ENCODE measurements at regions not wholly inside any gene's neighbourhood (a gene's known extent, or its start where the extent isn't known, plus 50 kb on each side); places are given as distances from the start of the nearest gene placed in this dataset.

DNA sequence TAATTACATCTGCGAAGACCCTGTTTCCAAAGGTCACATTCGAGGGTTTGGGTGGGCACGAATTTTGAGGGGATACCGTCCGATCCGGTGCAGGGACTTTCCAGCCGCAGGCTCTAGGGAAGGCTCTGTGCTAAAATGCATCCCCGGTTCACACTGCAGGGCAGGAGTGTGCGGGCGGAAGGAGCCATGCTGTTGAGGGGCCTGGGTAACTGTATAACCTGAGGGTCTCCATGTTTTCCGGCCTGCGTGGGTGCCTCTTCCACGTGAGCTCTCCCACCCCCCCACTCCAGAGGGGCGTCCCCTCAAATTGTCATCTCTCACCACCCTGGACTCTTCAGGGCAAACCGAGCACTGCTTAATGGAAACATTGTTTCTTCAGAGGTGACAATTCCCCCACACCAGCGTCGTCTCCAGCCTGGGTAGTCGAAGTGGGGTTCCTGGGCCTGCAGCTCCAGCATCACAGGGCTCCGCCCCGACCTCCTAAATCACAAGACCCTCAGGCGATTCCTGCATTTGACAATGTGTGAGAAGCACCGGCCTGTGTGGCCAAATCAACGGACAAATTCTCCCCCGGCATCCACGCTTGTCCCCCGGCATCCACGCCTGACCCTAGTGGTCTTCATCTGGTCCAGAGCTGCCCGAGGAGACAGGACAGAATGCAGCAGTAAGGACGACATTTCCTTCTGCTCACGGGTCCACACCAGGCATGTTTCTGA, 51.2 kb downstream of the FOXL3 start:
- no peak for DNase-seq (ENCODE audit: low read depth in 2 of 2)

DNA sequence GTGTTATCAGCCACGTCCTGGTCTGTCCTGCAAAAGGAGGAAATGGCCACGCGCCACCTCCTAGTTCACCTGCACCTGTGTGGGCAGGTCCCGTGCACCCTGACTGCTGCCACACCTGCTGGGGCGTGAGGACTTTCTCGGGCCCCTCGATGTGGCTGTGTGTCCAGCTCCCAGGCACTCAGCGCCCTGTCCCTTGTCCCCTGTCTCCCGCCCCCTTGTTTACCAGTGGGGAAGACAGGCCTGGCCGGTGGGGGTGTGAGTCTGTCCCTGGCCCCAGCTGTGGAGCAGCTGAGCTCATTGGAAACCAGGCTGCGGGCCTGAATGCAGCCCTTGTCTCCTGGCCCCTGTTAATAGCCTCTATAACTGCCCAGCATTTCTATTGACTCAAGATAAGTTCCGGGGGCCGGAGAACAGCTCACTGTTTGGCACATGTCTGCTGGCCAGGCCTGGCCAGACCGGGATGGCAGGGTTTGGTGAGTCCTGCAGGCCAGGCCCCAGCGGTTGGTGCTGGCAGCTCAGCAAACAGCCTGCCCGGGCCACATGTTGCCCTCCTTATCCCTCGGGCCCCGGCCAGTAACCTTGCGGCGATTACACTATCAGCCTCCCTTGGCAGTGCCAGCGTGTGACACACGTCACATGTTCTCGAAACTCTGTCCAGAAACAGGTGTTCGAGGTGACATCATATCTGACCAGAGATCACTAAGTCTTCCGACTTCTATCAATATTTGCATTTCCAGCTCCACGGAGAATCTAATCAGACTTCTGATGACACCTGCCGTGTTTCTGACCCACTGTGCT, 52.1 kb downstream of the FOXL3 start:
- DNase-seq (ENCODE audit: low read depth in 2 of 2) = no peak

DNA sequence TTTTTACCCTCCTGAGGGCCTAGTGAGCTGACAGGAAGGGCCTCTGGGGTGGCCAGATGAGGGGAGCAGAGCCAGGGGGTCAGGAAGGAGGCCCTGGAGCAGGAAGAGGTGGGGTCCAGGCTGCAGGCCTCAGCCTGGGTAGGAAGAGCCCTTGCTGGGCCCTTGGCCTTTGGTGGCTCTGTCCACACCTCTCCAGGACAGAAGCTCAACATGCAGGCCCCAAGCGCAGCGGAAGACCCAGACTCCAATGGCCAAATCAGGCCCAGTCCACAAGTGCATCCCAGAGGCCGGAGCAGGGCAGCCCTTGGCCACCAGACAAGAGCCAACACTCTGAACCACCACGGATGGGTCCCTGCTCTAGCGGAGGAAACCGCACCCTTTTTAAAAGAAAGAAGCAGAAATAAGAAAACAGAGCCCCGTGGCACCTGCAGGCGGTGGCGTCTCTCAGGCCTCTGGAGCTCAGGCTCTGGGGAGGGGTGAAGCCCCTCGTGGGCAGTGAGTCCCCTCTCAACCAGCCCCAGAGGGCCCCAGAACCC, 52.8 kb downstream of the FOXL3 start:
- DNase-seq (ENCODE audit: low read depth in 2 of 2) = no peak

DNA sequence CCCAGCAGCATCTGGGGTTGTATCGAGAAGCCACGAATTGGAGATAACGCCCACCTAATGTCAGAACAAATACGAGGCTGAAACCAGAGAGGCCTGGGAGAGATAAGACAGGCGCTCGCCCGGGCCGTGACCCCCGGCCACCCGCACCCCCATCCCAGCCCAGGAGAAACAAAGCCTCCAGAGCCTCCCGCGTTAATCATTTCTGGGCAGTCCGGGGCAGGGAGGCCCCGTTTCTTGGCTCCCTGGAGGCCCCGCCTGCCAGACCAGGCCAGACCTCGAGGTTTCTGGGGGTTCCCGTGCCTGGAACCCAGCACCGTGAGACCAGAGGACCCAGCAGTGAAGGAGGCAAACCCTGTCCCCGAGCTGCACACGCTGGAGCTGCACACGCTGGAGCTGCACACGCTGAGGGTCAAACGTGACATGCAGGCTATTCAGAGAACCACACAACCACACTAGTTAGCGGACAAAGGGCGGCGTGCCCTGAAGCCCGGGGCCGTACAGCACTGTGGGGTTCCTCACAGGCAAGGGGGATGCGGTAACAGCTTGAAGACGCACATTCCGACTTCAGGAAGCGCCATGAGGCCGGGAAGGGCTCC, 53.4 kb downstream of the FOXL3 start:
- DNase-seq (ENCODE audit: low read depth in 2 of 2) = no peak

DNA sequence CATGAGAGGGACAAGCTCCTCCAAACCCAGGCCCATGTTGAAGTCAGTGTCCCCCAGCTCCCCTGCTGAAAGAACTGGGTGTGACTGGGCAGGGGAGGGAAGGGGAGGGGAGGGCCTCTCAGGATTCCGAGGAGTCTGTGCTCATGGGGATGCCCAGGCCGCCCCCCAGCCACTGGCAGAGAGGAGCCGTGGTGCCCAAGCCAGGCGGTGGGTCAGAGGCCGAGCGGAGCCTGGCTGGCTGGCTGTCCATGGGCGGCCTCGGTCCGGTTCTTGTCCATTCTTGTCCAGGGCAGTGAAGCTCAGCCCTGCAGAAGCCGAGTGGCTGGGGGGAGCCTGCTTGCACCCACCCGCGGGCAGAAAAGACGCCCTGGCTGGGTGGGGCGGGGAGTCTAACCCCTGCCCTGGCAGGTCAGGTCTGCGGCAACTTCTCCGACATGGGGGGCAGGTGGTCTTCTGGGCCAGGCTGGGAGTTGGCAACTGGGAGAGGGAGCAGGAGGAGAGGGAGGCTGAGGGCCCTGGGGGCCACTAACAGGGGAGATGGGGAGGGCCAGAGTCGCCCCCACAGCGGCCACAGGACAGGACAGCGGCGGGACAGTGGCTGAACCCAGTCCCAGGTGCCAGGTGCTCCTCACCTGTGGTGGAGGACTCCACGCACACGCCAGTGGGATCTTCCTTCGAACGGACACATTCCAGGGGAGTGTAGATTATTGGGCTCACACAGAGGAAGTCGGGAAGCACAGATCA, 54.1 kb downstream of the FOXL3 start:
- DNase-seq (ENCODE audit: low read depth in 2 of 2) = no peak

DNA sequence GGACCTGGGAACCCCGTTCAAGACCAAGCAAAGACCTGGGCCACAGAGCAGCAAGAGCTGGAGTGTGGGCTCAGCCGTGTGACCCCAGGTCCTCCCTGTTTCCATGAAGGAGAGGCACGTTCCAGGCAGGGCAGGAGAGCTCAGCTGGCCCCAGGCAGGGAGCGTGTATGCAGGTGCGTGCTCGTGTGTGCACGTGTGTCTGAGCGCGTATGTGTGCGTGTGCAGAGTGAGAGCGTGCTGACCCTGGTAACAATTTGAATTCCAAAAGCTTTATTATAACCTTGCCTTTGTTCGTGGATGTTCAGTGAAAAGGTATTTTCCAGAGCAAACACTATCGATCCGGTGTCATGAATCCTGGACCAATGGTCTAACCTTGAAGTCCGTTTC, 54.6 kb downstream of the FOXL3 start:
- no peak for DNase-seq (ENCODE audit: low read depth in 2 of 2)

DNA sequence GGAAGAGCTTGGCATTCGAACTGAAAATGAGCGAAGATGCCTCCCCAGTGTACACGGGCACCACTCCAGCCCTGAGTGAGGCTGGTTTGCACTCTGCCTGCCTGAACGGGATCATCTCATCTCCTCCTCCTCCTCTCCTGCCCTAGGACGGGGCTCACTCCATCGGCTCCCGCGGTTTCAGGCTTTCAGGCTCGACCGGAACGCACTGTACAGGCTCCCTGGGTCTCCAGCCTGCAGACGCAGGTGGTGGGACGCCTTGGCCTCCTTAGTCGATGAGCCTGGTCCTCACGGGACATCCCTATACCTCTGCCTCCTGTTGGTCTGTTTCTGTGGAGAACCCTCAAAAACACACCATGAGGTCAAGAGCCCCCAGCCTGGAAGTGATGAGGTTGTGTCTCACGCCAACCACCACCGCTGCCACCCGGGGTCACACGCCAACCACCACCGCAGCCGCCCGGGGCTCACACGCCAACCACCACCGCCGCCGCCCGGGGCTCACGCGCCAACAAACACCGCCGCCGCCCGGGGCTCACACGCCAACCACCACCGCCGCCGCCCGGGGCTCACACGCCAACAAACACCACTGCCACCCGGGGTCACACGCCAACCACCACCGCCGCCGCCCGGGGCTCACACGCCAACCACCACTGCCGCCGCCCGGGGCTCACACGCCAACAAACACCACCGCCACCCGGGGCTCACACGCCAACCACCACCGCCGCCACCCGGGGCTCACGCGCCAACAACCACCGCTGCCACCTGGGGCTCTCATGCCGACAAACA, 56.3 kb downstream of the FOXL3 start:
- DNase-seq (ENCODE audit: low read depth in 2 of 2) = no peak

DNA sequence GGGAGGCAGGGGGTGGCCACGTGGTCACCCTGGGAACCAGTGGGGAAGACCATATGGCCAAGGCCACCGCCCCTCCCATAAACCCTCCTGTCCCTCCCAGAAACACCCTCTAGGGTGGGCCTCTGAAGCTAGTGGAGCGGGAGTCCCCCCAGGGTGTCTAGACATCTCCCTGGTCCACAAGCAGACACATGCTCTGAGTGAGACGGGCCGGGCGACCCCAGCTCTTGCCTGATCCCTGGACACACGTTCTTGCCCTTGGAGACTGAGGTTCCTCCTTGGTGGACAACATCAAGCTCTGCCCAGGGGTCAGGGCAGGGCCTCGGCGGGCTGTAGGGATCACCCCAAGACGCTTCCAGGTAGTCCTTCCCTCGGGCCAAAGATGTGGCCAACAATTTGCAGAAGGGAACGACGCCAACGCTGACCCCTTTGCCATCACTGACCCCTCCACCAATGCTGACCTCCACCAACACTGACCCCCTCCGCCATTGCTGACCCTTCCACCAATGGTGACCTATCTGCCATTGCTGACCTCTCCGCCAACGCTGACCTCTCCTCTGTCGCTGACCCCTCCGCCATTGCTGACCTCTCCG, 57.1 kb downstream of the FOXL3 start:
- no peak for DNase-seq (ENCODE audit: low read depth in 2 of 2)

DNA sequence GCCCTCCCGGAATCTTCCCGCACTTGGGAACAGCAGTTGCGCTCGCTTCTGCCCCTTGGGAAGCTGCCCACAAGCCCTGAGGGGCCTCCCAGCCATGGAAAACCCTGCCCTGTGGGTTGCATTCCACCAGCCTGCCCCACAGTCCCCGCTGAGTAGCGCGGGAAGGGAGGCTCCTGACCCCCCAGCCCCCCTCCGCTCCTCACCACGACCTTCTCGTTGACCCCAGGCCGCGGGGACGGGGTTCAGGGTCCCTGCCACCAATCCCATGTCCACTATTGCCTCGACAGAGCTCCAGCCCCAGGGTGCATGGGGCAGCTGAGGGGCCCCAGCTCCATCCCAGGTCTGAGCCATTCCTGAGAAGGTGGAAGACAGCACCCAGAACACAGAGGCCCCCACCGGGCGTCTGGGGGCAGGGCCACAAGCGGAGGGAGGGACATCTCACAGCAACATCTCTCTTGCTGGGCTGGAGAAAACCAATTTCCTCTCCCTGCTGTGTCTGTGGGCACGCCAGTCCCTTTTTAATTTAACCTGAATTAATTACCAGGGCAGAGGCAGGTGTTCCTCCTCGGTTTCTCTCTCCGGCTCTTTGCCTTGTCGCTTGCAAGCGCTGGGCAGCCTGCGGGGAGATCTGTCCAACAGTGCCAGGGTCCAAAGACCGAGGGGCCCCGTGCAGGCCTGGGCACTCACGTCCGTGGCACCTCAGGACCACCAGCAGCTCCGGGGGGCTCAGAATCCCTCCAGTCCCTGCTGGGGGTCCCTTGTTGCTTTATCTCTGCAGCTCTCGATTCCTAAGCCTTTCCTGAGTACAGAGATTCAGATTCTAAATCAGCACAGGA, 57.9 kb downstream of the FOXL3 start:
- DNase-seq (ENCODE audit: low read depth in 2 of 2) = no peak

DNA sequence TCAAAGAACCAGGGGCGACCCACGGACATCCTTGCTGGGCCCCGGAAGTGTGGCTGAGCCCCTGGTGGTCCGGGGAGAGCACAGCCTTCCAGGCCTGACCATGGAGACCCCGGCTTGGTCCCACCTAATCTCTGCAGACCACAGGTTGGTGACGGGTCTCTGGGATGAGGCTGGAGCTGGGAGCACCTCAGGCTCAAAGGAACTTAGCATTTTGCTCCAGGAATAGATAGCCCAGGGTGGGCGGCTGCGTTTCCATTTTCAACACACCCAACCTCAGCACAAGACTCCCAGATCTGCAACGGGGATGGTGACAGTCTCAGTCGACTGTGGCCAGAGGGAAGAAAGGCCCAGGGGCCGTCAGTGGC, 58.5 kb downstream of the FOXL3 start:
- no peak for DNase-seq (ENCODE audit: low read depth in 2 of 2)

DNA sequence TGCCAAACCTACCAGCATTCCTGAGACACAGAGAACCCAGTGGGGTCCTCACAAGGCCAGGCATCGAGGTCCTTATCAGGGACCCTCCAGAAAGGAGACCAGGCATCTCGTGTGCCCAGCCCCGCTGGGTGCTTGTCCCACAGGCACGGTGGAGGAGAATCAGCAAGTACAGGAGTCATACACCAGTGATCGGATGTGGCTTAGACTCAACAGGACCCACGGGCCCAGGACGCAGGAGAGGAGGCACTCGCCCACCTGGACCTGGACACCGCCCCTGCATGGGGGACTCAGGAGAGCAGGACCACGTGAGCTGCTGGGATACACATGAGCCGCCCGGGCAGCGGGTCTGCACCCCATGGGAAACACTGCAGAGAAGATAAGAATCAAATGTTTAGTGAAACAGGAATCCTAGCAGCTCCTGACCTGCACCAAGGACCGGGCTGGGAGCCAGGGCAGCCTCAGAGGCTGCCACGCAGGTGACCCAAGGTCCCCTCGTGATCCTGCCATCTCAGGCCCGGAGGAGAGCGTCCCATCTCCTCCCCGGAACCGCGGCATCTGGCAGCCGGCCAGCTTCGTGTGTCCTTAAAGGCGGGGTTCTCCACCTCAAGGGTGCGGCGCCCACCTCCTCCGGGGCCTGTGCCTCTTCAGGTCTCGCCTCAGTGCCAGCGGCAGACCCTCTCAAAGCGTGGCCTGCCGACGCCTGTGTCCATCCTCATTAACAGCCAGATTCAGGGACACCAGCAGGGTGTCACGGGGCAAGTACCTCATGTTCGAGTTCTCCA, 59.2 kb downstream of the FOXL3 start:
- DNase-seq (ENCODE audit: low read depth in 2 of 2) = no peak

DNA sequence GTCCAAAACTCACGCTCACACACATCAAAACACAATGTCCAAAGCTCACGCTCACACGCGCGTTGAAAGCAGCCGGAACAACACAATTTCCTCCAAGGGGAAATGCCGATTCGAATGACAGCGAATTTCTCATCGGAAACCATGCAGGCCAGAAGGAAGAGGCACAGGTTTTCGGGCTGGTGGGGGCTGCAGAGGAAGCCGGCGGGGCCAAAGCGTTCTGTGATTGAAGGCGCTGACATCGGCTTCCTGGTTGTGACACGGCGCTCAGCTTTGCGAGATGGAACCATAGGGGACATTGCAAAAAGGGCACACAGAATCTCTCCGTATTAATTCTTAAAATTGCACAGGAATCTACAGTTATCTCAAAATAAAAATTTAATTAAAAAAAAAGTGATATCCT, 61.3 kb downstream of the FOXL3 start:
- DNase-seq (ENCODE audit: low read depth in 2 of 2) = peak; percentile 21 to 42

DNA sequence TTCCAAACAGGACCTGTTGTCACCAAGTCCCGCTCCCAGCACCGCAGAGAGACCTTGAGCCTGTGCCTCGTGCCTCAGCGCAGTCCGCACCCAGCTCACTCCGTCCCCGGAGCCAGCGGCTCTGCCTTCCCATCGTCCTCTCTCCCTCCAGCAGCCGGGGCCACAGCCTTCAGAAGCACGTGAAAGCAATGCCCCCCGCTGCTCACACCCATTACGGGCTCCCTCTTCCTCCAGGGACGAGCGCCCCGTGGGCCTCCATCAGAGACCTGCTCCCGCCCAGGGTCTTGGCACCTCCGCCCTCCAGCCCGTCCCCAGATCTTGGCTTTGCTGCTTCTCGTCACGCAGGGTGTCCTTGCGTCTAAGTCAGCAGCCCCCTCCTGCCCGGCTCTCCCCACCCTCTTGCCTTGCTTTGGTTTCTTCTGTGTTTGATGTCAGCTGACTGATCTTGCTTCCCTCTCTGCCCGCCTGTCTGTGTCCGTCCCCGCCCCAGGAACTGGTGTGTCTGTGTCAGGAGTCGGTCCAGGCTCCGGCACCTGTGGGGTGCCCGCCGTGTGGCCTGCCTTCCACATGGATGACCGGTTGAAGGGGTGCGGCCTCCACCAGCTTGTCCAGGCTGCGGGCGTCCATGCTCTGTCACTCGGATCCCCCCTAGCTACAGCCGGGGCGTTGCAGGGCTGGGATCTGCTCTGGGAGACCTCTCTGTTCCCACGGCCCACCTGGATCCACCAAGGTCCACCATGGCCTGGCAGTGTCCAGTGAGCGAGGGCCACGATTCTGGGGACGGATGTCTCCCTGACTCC, 61.9 kb downstream of the FOXL3 start:
- DNase-seq (ENCODE audit: low read depth in 2 of 2) = no peak

DNA sequence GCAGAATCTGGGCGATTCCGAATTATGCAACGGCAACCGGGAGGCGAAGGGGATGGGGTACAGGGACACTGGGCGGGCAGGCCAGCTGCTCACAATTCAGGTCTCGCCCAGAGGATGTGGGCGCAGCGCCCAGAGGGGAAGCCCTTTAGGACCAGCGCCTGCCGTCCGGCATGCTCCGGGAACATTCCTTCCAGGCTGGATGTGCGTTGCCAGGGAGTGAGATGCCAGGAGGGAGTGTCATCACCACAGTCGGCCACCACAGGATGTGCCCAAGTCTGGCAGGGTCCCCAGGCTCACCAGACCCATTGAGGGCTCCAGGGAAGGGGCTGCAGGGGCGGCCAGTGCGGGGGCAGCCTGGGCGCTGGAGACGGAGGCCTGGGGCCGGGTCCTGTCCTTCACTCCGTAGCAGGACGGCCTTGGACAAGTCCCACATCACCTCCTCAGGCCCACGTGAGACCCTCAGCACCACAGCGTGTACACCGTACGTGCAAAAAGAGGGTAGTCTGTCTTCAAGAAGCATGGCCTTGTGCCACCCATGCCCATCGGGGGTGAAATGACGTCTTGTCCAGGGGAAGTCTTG, 63.9 kb downstream of the FOXL3 start:
- DNase-seq (ENCODE audit: low read depth in 2 of 2) = no peak

DNA sequence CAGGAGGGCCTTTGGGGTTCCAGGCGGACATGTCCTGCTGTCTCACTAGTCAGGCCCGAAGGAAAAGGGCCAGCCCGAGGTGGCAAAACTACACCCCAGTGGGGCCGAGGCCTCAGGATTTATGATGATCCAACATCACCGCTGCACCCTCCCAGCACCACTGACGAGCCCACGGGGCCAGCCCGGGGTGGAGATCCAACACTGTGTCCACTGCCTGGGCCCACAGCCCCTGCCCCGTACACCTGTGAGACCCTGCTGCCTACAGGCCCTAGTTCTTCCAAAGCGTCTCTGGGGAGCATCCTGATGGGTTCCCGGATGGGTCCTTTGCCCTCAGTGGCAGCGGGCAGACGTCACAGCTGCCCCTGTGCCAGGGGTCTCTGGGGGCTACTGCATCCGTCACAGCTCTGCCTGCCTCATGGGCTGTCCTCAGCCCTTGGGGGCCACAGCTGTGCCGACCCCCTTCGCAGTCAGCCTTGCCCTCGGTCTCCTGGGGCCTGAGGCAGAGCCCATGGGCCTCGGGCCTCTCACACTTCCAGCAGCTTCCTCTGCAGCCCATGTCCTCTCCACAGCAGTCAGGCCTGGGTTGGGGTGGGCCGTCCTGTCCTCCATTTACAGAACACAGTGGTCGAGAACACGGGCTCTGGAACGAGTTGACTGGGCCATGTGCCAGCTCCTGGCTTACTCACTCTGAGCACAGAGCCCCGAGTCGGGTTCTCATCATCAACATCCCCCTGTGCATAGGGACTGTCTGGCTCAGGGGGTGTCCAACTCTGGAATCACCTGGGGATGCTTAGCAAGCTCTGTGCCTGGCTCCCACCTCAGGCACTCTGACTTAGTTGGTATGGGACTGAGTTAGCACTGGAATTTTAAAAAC, 64.9 kb downstream of the FOXL3 start:
- DNase-seq (ENCODE audit: low read depth in 2 of 2) = no peak

DNA sequence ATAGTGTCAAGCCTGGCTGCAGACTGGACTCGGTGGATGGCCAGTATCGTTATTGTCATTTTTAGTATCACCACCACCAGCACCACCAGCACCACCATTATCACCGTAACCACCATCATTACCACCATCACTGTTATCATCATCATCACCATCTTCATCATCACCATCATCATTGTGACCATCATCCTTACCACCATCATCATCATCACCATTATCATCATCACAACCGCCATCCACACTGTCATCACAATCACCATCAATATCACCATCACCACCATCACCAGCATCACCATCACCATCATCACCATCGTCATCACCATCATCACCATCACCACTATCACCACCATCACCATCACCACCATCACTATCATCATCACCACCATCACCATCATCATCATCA, 65.6 kb downstream of the FOXL3 start:
- DNase-seq (ENCODE audit: low read depth in 2 of 2) = no peak

DNA sequence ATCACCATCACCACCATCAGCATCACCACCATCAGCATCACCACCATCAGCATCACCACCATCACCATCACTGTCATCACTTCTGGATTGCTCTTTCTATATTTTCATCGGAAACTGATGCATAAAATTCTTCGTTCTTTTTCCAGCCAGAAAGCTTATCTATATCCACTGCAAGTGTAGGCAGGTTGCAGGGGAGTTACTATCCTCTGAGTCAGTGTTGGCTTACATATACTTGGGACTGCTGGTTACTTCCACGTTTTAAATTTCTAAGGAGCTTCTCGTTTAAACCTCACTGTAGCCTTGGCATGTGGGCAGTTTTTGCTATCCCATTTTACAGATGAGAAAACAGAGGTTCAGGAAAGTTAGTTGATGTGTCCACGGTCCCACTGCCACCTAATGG, 66.1 kb downstream of the FOXL3 start:
- DNase-seq (ENCODE audit: low read depth in 2 of 2) = no peak
